ENCODE measurements at regions not wholly inside any gene's neighbourhood (a gene's known extent, or its start where the extent isn't known, plus 50 kb on each side); places are given as distances from the start of the nearest gene placed in this dataset.
"Not testable (repeated sequence)": the region's sequence is repeated elsewhere in the genome, so short reads cannot be mapped to it uniquely, and the experiment has no call there.

DNA sequence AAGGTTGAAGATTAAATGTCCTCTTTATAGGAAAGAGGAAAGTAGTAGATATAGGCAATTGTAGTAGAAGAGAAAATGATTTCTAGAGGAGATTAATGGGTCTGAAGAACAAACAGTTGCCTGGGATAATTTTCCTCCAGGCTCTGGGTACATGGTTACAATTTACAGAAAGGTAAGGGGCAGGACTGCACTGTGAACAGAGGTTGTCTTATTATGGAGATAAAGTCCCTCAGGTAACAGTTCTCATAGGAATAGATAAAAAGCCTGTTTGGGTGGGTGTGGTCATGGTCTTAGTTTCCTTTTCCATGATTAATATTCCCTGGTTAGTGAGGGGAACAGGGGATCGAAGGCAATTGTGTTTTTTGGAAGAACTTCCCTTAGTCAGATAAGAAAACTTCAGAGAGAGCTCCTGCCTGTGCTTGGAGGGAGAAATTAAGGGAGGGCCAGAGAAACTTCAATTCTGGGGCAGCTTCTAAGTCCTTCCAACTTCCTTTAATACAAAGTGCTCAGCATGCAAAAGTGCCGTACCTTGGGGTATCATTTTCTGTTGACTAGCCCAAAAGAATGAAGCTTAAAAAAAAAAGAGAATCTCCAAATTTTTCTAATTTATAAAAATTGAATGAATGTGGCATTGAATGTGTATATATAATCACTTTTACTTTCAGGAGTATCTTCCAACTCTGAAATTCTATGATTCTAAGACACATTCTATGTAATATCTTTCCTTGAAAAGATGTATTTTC is 295.4 kb upstream of the USP25 start:
- DNase-seq (ENCODE audit: low spot score): no peak

DNA sequence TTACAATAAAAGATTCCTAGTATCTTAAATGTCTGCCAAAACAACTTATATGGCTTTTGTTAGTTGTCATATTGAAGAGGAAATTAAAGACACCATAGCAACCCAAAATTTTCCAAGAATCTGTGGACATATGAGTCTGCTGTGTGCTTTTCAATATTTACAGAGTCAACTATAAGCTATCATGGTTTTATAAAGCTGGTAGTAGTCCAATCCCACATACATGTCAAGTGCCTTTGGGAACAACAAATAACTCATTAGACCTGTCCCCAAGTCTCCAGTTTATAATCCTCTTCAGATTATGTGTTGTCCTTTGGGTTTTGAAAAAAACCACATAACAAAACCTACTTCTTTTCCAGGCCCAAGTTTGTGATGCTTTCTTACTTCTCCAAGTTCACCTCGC is 293.8 kb upstream of the USP25 start:
- no peak for DNase-seq (ENCODE audit: low spot score)

DNA sequence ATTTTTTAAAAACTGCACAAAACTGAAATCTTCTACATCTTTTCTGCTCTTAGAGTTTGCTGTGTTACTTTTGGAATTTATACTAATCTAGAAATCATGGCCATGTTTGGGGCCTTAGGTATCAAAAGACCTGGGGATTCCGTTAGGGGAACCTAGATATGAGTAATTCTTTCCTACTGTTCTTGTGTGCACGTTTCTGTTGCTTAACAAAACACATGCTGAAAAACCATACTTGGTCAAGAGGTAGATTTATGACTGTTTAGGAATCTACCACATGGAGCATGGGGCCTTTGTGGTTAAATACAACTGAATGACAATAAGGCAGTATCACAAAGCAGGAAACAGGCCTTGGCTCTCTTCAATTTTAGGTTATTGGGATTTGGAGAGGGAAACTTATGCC is 291.9 kb upstream of the USP25 start:
- no peak for DNase-seq (ENCODE audit: low spot score)

DNA sequence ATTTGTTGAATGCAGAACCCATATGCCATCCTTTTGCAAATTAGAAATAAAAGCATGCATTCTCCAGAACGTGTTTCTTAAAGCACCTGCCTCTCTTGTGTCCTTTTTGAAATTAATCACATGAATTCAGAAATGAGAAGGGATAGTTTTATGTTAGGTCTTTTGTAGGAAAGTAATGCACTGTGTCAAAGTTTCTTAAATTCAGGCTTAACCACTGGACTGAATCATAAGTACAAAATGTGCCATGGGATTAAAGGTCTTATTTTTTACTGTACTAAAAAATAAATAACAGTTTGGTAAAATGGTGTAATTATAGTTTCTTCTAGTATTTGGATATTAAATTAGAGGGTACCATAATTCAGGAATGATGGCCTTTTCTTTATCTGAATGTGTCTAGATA is 290.1 kb upstream of the USP25 start:
- no peak for DNase-seq (ENCODE audit: low spot score)

DNA sequence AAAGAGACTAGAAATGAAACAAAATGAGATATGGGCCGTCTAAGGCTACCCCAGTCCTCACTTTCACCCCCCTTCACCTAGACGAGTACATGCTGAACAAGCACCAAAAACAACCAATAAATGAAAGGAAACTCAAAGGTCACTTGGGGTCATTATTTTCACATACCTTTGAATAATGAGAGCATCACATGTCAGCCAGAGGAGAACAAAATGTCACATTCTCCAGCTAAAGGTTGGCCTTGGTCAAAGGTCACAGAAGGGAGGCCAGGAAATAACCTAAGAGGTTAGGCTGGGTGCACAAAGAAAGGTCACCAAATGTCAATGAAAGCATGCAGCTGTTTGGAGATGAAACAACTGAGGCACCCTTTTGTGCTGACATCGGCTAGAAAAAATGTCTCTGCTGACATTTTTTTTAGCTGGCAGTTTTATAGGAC is 288.7 kb upstream of the USP25 start:
- DNase-seq (ENCODE audit: low spot score): no peak

DNA sequence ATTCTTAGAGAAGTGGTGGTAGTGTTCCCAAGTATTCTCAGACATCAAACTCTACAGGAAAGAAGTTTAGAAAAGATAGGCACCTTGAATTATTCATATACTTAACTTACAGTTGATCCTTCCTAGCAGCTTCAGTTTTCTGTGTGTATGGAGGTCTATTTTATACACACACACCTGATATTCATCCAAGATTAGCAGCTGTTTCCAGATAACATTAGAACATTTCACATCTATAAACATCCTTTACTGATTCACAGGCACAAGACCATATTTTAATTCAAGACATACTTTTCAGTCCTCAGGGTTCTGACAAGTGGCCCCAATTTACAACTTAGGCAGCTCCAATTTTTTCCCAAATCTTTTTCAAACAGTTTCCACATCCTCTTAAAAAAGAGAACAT is 287.8 kb upstream of the USP25 start:
- no peak for DNase-seq (ENCODE audit: low spot score)

DNA sequence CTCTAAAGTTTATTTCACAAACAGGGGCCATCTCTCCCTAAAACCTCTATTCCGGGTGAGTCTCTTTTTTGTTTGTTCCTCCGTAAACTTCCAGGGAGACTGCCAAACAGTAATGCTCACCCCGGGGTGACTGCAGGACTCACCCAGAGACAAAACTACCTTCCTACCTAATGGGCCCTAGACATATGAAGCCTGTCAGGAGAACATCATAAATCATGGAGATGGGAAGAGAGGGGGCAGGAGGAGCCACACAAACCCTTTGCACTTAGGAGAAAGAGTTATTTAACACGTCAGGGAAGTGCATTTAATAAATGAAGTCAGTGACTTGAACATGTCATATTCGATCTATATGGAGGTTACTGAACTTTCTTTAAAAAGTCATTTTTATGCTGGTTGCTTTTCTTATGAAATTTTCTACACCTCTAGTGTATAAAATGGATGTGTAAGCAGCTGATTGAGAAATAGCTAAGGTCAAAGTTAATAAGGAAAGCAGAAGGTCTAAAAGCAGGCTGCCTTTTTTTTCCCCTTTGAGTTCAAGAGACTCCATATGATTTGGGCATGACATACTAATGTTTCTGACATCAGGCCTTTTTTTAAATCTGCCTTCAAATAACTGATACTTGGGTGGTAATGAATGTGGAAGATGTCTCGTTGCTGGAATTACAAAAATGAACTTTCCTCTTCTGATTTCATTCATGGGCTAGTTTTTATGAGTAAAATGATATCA is 286.9 kb upstream of the USP25 start:
- no peak for DNase-seq (ENCODE audit: low spot score)

DNA sequence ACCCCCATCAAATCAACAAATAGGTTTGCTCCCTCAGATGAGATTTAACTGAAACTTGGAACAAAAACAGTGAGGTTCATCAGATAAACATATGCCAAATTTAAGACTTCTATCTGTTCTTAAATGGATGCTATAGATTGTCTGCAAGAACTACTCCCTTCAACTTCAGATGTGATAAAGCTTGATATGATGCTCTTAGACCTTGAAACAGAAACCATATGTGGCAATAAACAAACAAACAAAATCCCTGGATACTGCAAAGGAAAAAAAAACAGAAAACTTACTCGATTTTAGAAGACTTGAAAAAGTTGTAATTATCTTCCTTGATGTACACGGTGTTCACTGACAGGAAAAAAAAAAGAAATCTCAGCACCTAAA is 286.1 kb upstream of the USP25 start:
- DNase-seq (ENCODE audit: low spot score): no peak

DNA sequence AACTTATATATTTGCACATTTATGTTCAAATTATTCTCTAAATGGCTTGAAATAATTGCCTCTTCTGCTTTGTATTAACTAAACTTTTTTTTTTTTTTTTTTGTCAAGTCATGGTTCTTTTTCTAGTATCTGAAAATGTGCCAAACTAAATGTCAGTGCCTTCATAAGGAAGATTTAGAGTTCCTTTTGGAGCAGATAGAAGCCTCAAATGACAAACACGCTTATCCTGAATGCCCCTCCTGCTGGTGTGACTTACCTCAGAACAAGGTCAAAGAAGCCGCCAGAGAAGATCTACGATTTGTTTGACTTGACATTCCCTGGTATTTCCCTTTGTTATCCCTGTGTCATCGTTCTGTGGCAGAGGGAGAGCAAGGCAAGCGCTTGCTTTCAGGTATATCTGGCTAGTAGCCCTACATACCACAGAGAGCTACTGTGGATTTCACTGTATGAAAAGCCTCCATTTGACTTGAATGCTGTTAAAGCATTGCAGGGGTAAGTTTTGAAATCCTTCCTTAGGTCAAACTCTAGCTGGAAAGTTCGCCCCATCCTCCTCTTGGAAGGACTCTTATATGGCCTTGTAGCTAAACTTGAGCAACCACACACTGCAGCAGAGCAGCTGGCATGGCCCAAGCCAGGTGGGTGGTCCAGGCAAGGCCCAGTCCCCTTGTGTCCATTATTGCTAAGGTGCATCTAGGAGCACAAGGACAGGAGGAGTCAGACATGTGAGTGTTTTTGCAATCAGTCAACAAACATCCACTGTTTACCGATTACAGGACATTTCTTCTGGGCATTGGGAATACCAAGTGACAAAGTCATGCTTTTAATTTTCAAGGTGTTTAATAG is 285.4 kb upstream of the USP25 start:
- DNase-seq (ENCODE audit: low spot score): no peak

DNA sequence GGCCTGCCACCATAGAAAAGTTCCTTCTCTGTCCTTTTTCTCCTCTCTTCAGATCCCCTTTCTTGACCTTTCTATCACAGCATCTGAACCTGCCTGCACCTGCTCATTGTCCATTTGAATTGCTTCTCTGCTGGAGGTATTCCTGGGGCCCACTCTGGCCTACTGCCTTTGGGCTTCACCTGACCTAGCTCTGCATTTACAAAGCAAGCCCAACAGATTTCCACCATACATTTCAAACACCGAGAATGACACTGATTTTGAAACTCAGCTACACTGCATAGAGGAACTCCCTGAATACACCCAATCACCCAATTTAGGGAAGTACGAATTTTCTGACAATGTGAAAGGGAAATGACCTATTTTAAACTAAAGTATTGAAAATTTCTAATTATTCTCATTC is 284.5 kb upstream of the USP25 start:
- DNase-seq (ENCODE audit: low spot score): no peak

DNA sequence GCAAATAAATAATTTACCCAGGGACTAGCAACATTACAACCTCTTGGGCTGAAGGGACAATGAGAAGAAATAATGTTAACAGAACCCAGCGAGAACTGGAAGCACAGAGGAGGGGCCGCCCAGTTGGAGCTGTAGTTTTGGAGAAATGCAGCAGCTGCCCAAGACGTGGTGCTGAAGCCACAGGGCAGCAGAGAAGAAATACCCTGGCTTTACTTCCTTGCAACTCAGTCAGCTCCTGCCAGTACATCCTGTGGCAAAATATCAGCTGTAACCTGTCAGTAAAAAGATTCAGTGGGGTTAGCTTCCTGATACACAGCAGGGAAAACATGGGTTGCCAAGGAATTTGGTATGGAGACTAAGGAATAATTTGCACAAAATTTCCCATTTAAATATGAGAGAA is 283.6 kb upstream of the USP25 start:
- no peak for DNase-seq (ENCODE audit: low spot score)

DNA sequence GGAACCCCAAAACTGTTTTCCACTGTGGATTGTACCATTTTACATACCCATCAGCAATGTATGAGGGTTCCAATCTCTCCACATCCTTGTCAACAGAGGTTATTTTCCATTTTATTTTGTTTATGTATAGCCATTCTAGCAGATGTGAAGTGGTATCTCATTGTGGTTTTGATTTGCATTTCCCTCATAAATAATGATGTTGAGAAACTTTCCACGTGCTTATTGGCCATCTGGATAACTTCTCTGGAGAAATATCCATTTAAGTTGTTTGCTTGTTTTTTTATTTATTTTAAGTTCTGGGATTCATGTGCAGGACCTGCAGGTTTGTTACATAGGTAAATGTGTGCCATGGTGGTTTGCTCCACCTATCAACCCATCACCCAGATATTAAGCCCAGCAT is 280.2 kb upstream of the USP25 start:
- no peak for DNase-seq (ENCODE audit: low spot score)

DNA sequence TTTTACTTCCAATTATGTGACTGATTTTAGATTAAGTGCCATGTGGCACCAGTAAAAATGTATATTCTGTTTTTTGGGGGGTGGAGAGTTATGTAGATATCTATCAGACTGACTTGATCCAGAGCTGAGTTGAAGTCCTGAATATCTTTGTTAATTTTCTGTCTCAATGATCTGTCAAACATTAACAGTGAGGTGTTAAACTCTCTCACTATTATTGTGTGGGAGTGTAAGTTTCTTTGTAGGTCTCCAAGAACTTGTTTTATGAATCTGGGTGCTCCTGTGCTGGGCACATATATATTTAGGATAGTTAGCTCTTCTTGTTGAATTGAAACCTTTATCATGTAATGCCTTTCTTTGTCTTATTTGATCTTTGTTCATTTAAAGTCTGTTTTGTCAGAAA is 276.5 kb upstream of the USP25 start:
- no peak for DNase-seq (ENCODE audit: low spot score)

DNA sequence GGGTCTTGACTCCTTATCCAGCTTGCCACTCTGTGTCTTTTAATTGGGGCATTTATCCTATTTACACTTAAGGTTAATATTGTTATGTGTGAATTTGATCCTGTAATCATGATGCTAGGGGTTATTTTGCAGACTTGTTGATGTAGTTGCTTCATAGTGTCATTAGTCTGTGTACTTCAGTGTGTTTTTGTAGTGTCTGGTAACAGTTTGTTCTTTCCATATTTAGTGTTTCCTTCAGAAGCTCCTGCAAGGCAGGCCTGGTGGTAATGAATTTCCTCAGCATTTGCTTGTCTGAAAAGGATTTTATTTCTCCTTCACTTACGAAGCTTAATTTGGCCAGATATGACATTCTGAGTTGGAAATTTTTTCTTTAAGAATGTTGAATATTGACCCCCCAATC is 276.0 kb upstream of the USP25 start:
- not testable (repeated sequence) for DNase-seq (ENCODE audit: low spot score)

DNA sequence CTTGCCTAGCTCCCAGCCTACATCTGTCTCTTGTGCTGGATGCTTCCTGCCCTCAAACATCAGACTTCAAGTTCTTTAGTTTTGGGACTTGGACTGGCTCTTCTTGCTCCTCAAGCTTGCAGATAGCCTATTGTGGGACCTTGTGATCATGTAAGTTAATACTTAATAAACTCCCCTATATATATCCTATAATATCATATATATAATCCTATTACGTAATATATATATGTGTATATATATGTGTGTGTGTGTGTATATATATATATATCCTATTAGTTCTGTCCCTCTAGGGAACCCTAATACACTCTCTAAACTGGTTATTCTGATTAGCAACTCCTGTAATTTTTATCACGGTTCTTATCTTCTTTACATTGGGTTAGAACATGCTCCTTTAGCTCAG is 274.9 kb upstream of the USP25 start:
- not testable (repeated sequence) for DNase-seq (ENCODE audit: low spot score)

DNA sequence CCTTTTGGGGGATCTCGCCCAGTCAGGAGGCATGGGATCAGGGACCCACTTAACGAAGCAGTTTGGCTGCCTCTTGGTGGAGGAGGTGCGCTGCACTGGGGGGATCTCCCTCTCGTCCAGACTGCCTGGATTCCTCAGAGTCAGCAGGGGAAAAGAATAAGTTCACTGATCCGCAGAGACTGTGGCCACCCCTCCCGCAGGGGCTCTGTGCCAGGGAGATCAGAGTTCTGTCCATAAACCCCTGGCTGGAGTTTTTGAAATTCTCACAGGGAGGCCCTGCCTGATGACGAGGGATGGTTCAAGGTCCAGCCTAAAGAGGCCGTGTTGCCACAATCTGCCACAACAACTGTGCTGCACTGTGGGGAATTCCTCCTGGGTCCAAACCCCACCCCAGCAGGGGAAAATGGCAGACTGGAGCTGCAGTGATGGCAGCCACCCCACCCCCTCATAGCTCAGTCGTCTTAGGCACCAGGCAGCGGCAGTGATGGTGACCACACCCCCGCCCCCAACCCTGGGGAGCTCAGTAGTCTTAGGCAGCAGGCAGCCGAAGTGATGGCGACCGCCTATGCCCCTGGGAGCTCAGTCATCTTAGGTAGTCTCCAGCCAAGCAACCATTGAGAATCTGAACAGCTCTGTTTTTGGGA is 273.8 kb upstream of the USP25 start:
- no peak for DNase-seq (ENCODE audit: low spot score)

DNA sequence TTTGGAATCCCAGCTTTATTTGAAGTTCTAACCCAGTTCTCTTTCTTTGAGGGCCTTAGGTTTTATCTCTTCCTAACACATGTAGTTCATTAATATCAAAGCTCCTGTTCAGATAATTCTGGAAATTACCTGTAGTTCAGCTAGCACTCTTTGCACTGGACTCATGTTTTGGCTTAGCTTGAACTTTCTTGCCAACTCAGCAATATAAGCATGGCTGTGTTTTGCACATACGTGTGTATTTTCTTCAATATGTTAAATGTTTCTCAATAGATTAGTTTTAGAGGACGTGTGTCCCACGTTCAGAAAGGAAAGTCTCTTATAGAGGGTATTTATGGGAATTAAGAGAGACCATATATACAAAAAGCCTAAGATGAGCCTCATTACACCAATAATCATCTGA is 271.8 kb upstream of the USP25 start:
- no peak for DNase-seq (ENCODE audit: low spot score)

DNA sequence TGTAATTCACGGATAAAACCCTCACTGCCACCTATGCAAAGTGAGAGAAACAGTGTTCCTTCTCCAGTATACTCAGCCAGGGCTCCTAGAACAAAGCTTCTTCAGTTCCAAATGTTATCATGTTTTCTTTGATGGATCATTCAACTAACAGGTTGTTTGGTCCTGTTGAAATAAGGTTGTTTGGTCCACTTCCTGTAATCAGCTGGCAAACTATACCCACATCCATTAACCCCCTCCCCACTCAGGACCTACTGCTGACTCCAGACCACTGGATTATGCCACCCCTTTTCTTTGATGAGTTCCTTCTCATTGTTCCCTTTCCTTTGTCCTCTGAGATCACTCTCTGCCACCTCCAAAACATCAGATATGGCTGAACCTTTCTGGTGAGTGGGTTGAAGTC is 267.7 kb upstream of the USP25 start:
- DNase-seq (ENCODE audit: low spot score): no peak

DNA sequence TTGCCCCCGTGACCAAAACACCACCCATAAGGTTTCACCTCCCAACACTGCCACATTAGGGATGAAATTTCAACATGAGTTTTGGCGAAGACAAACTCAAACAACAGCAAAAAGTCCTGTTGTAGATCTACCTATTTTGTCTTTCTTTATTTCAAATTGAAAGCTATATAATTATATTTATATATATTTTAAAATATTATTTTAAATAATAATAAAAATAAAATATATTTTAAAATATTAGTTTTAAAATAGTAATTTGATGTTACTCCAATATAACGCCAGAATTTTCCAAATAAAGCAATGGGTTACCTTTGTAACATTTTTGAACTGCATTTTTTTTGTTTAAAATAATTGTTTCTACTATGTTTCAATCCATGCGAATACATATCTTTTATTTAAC is 263.5 kb upstream of the USP25 start:
- DNase-seq (ENCODE audit: low spot score): no peak

DNA sequence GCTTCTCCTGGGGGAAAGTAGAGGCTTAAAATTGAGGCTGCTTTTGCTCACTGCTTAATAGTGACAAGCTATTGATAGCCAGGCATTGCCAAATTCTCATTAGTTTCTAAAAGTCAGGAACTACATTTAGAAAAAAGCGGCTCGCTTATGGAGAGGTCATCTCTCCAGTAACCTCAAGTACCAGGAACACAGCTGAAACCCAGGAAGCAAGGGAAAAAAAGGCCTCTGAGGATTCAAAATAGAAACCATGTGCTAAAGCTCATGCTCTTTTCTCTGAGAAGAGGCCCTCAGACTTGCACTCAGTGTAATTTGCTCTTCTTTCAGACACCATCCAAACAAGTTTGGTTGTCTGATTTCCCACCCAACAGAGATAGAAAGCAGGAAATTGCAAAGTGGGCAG is 261.4 kb upstream of the USP25 start:
- DNase-seq (ENCODE audit: low spot score): no peak

DNA sequence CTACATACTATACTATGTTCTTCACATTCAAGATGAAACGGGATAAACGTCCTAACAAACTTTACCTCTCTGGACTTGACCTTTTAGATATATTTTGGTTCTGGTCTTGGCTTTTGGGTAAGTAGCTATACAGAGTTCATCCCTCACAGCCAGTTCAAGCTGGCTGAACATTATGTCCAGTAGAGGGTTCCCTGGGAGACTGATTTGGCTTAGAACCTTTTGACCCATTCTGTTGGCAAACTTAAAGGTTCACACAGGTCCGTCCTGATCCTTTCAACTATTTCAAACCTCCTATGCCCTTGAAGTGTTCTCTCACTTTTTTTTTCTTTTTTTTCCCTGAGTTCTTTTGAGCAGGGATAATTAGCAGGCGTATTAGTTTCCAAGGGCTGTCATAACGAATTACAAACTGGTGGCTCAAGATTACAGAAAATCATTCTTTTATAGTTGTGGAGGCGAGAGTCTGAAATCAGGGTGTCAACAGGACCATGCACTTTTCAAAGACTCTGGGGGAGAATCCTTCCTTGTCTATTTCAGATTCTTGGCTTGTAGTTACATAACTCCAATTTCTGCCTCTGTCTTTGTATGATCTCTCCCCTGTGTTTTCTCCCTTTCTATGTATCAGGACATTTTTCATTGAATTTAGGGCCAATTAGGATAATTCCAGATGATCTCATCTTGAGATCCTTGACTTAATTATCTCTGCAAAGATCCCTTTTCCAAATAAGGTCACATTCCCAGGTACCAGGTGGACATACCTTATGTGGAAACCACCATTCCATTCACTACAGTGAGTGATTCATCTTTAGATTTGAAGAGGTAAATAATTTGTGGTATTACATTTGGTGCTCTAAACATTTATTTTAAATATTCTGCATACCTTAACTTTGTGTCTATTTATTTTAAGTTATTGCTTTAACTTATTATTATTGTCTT is 257.4 kb upstream of the USP25 start:
- no peak for DNase-seq (ENCODE audit: low spot score)
